HL-60/S4 treated with phorbol 12-myristate 13-acetate at 8.2 ng/mL for 4 days and 3 days (cell line): ENCODE measurements at regions not wholly inside any gene's neighbourhood (a gene's known extent, or its start where the extent isn't known, plus 50 kb on each side); places are given as distances from the start of the nearest gene placed in this dataset.

Experiments used
- in situ Hi-C: fragments of 300-500 bp; cut with MboI; formaldehyde crosslinking; loops from 2 replicates; pipeline ENCODE4 v1.15.0; 2022; ENCODE audit warnings: low sequenced_read_pairs

GRCh38 chr11:122246874-122247273 lies 130.9 kb upstream of the BLID start:
- in situ Hi-C loops = no loop called here

- in situ Hi-C loops = no loop called here
These were observed 126.7 kb upstream of the BLID start for GRCh38 chr11:122242731-122243130.

GRCh38 chr11:122241566-122241965 lies 125.6 kb upstream of the BLID start:
- in situ Hi-C loops = no loop called here

- in situ Hi-C loops = no loop called here
These were observed 124.6 kb upstream of the BLID start for GRCh38 chr11:122240638-122241037.

GRCh38 chr11:122235615-122236014 lies 119.6 kb upstream of the BLID start:
- in situ Hi-C loops = no loop called here

GRCh38 chr11:122234780-122235179 lies 118.8 kb upstream of the BLID start:
- in situ Hi-C loops = no loop called here

- in situ Hi-C loops = no loop called here
These were observed 118.2 kb upstream of the BLID start for GRCh38 chr11:122234257-122234656.

GRCh38 chr11:122232985-122233384 lies 117.0 kb upstream of the BLID start:
- in situ Hi-C loops = no loop called here

GRCh38 chr11:122230385-122230755 lies 114.4 kb upstream of the BLID start:
- in situ Hi-C loops = no loop called here

GRCh38 chr11:122229481-122230384 lies 113.7 kb upstream of the BLID start:
- in situ Hi-C loops = no loop called here

- in situ Hi-C loops = no loop called here
These were observed 113.1 kb upstream of the BLID start for GRCh38 chr11:122229078-122229477.

- in situ Hi-C loops = no loop called here
These were observed 110.9 kb upstream of the BLID start for GRCh38 chr11:122226810-122227379.

GRCh38 chr11:122224867-122225266 lies 108.9 kb upstream of the BLID start:
- in situ Hi-C loops = loop anchor here (25.0 kb wide), 1 partner anchor 563 kb away; no protein-coding TSS in a partner anchor

GRCh38 chr11:122220321-122220720 lies 104.3 kb upstream of the BLID start:
- in situ Hi-C loops = loop anchor here (25.0 kb wide), 1 partner anchor 558 kb away; no protein-coding TSS in a partner anchor

- in situ Hi-C loops = loop anchor here (10.0 to 25.0 kb wide), 2 partner anchors 285 to 557 kb away; no protein-coding TSS in a partner anchor
These were observed 103.8 kb upstream of the BLID start for GRCh38 chr11:122219791-122220190.

- in situ Hi-C loops = loop anchor here (10.0 to 25.0 kb wide), 2 partner anchors 289 to 553 kb away; no protein-coding TSS in a partner anchor
These were observed 99.4 kb upstream of the BLID start for GRCh38 chr11:122215244-122215992.

- in situ Hi-C loops = loop anchor here (10.0 to 25.0 kb wide), 2 partner anchors 290 to 552 kb away; no protein-coding TSS in a partner anchor
These were observed 98.6 kb upstream of the BLID start for GRCh38 chr11:122214567-122214966.

- in situ Hi-C loops = loop anchor here (10.0 to 25.0 kb wide), 2 partner anchors 291 to 552 kb away; no protein-coding TSS in a partner anchor
These were observed 98.1 kb upstream of the BLID start for GRCh38 chr11:122214080-122214479.

GRCh38 chr11:122213171-122213570 lies 97.2 kb upstream of the BLID start:
- in situ Hi-C loops = loop anchor here (10.0 to 25.0 kb wide), 2 partner anchors 292 to 551 kb away; no protein-coding TSS in a partner anchor

- in situ Hi-C loops = loop anchor here (10.0 to 25.0 kb wide), 2 partner anchors 294 to 548 kb away; no protein-coding TSS in a partner anchor
These were observed 94.5 kb upstream of the BLID start for GRCh38 chr11:122210367-122210997.
